Peyer's patch (tissue), 4 donors: ENCODE measurements at regions not wholly inside any gene's neighbourhood (a gene's known extent, or its start where the extent isn't known, plus 50 kb on each side); places are given as distances from the start of the nearest gene placed in this dataset.
"Not testable (repeated sequence)": the region's sequence is repeated elsewhere in the genome, so short reads cannot be mapped to it uniquely, and the experiment has no call there.

ENCODE experiments used
- DNase-seq, 3 donors: peaks; one replicate each; pipeline ENCODE4 v3.0.0-alpha.2; 2017 to 2019
- H3K27ac ChIP-seq, 4 donors: fragments of 200-600 bp; sonication (generic); one replicate each; pipeline ENCODE4 v1.5.1; 2016 to 2019
- H3K27me3 ChIP-seq, 2 donors: fragments of 200-600 bp; sonication (generic); one replicate each; pipeline ENCODE4 v1.5.1; 2019
- H3K36me3 ChIP-seq, 3 donors: fragments of 200-600 bp; sonication (generic); one replicate each; pipeline ENCODE4 v1.5.1; 2016 to 2019
- H3K4me1 ChIP-seq, 4 donors: fragments of 200-600 bp; sonication (generic); one replicate each; pipeline ENCODE4 v1.5.1; 2016 to 2019
- H3K4me3 ChIP-seq, 4 donors: fragments of 200-600 bp; sonication (generic); 1 replicate in 3 of 4; 2 replicates in 1 of 4; pipeline ENCODE4 v1.5.1; 2016 to 2019; ENCODE audit warnings: mild to moderate bottlenecking in 1 of 4
- H3K9me3 ChIP-seq, 4 donors: fragments of 200-600 bp; sonication (generic); one replicate each; pipeline ENCODE4 v1.5.1; 2016 to 2019; ENCODE audit warnings: mild to moderate bottlenecking in 1 of 4
- POLR2A ChIP-seq, 2 donors: fragments of 450-650 bp; IDR thresholded peaks; one replicate each; pipeline ENCODE4 v1.5.1; 2017; ENCODE audit warnings: antibody characterized with exemption in 2 of 2, mild to moderate bottlenecking in 2 of 2, moderate library complexity in 2 of 2
- TF ChIP-seq, protein P1 (sequence below), 6 experiments: fragments of 450-650 bp in 4 of 6; fragments of 200-600 bp in 2 of 6; sonication (generic) in 1 of 6; IDR thresholded peaks; one replicate each; pipeline ENCODE4 v1.5.1; 2017 to 2019; ENCODE audit warnings: antibody characterized with exemption in 6 of 6, mild to moderate bottlenecking in 3 of 6, moderate library complexity in 1 of 6

- not testable (repeated sequence) for H3K27me3 ChIP-seq, H3K36me3 ChIP-seq, H3K27ac ChIP-seq, DNase-seq, H3K4me3 ChIP-seq, H3K9me3 ChIP-seq, H3K4me1 ChIP-seq
Measured at GRCh38 chr15:34528055-34528754, 55.2 kb downstream of the GOLGA8B start.

DNA sequence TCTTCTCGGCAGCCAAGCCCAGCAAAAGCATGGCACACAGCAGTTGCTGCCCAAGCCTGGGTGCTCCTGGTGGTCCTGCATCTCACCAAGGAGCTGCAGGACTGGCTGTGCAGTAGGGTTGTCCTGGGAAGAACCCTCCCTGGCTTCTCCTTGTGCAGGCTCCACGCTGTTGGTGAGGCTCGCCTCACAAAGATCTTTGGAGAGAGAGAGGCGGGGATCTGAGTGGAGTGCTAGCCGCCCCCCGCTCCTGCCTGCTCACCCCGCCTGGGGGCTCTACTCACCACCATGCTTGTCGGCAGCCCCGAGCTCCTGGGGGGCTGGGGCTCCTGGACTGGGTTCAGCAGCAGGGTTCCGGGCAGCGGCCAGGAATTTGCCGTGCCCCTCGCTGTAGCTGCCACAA is 55.8 kb downstream of the GOLGA8B start:
- H3K4me3 ChIP-seq, H3K27ac ChIP-seq, H3K9me3 ChIP-seq, DNase-seq, H3K27me3 ChIP-seq, H3K4me1 ChIP-seq, H3K36me3 ChIP-seq: not testable (repeated sequence)

DNA sequence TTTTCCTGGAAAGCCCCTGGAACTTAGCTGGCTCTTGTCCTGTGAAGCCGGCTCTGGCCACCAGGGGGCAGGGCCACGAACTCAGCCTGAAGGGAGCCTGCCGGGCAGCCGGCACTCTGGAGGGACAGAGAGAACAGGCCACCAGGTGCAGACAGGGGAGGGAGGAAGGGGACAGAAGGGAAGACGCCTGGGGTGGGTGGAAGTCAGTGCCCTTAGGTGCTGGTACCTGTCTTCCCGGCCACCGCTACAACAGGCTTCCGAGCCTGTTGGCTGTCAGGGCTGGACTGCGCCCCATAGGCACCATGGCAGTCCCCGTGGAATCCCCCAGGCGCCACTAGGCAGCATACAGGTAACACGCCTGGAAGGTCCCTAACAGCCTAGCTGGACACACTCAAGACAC is 59.6 kb downstream of the GOLGA8B start:
- H3K4me3 ChIP-seq, H3K9me3 ChIP-seq, H3K27me3 ChIP-seq, DNase-seq, H3K27ac ChIP-seq, H3K4me1 ChIP-seq, H3K36me3 ChIP-seq: not testable (repeated sequence)
- TF ChIP-seq, protein P1, sequence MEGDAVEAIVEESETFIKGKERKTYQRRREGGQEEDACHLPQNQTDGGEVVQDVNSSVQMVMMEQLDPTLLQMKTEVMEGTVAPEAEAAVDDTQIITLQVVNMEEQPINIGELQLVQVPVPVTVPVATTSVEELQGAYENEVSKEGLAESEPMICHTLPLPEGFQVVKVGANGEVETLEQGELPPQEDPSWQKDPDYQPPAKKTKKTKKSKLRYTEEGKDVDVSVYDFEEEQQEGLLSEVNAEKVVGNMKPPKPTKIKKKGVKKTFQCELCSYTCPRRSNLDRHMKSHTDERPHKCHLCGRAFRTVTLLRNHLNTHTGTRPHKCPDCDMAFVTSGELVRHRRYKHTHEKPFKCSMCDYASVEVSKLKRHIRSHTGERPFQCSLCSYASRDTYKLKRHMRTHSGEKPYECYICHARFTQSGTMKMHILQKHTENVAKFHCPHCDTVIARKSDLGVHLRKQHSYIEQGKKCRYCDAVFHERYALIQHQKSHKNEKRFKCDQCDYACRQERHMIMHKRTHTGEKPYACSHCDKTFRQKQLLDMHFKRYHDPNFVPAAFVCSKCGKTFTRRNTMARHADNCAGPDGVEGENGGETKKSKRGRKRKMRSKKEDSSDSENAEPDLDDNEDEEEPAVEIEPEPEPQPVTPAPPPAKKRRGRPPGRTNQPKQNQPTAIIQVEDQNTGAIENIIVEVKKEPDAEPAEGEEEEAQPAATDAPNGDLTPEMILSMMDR (IDR thresholded peaks at IDR 0.05), result peak in 3 of 6 experiments; percentile 26 to 27 (median 26)

DNA sequence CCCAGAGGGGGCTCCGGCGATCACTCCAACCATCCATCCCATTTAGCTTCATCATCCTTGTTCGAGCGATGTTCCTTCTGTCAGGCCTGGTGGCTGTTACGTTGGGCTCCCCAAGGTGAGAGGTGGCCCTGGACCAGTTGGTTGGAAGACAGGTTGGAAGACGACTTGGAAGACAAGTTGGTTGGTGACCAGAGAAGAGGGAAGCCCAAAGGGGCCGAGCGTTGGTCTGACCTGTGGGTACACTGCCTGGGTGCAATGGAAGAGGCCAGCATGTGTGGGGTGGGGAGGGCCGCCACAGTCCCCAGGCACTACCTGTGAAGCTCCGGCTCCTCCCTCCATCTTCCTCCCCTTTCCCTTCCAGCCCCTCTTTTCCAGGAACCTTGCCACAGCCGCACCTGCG is 60.9 kb downstream of the GOLGA8B start:
- DNase-seq, H3K27me3 ChIP-seq, H3K4me3 ChIP-seq, H3K27ac ChIP-seq, H3K36me3 ChIP-seq, H3K9me3 ChIP-seq, H3K4me1 ChIP-seq: not testable (repeated sequence)

GRCh38 chr15:34521802-34522485 is 61.5 kb downstream of the GOLGA8B start:
- H3K9me3 ChIP-seq, DNase-seq, H3K4me3 ChIP-seq, H3K36me3 ChIP-seq, H3K27me3 ChIP-seq, H3K27ac ChIP-seq, H3K4me1 ChIP-seq: not testable (repeated sequence)

DNA sequence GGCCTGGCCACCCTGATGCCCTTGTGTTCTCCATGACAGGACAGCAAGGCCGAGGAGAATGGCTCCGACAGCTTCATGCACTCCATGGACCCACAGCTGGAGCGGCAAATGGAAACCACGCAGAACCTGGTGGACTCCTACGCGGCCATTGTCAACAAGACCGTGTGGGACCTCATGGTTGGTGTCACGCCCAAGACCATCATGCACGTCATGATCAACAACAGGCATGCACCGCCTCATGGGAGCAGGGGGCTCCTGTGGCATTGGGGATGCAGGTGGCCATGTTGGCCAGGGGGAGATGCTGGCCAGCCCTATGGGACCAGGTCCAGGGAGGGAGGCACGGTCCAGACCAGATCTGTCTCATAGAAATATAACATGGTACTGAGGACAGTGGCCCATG is 62.9 kb downstream of the GOLGA8B start:
- Histone ChIP-seq H3K9me3 (no peaks in the 10 kb centered on the region), H3K27ac (no peak overlapping the region), H3K36me3 (no peaks in the 10 kb centered on the region), H3K27me3 (no peaks in the 10 kb centered on the region), H3K4me1 (no peaks in the 10 kb centered on the region), H3K4me3 (no peak overlapping the region)
- no peak for DNase-seq
- TF ChIP-seq POLR2A (IDR thresholded peaks at IDR 0.05), result no peak
- TF ChIP-seq, protein P1 (IDR thresholded peaks at IDR 0.05), result no peak

- not testable (repeated sequence) for H3K27me3 ChIP-seq, H3K4me3 ChIP-seq, DNase-seq, H3K9me3 ChIP-seq, H3K36me3 ChIP-seq, H3K27ac ChIP-seq, H3K4me1 ChIP-seq
Measured at GRCh38 chr15:34520010-34520409, 63.4 kb downstream of the GOLGA8B start.

DNA sequence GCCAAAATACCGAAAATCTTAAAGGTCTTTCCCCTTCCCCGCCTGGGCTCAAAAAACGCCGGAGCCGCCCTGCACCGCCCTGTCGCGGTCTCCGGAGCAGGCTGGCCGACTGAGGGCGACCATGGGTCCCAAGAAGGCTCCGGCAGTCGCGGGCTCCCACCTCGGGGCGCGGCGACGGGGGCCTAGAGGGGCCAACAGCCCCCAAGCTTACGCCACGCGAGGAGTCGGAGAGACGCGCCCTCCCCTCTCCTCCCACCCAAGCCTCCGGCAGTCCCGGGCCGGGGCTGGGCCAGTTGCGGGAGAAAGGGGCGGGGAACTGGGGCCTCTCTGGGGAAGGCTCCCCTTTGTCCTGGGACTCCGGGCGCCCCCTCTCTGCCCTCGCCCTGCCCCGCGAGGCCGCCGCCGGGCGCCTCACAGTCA is 69.2 kb downstream of the GOLGA8B start:
- DNase-seq, result peak in 1 of 3 donors; percentile 55
- no peak for TF ChIP-seq POLR2A (IDR thresholded peaks at IDR 0.05)
- Histone ChIP-seq H3K4me3 (peak overlapping the region; percentile 50 to 62 (median 54)), H3K27ac (peak overlapping the region in 3 of 4 donors; percentile 12 to 69 (median 49)), H3K36me3 (no peaks in the 10 kb centered on the region), H3K27me3 (peaks cover 0 to 5% of the 10 kb centered on the region in 2 donors), H3K4me1 (peaks cover 0 to 10% (median 2%) of the 10 kb centered on the region in 4 donors), H3K9me3 (no peaks in the 10 kb centered on the region)

- TF ChIP-seq, protein P1 (IDR thresholded peaks at IDR 0.05), result no peak
- TF ChIP-seq POLR2A (IDR thresholded peaks at IDR 0.05), result no peak
- H3K27me3 ChIP-seq, result peaks cover 0 to 5% of the 10 kb centered on the region in 2 donors
Measured at GRCh38 chr15:34512628-34513027, 70.8 kb downstream of the GOLGA8B start.

More at GRCh38 chr15:34512628-34513027, 70.8 kb downstream of the GOLGA8B start:
- DNase-seq, result no peak
- no peaks in the 10 kb centered on the region for H3K9me3 ChIP-seq
- no peaks in the 10 kb centered on the region for H3K36me3 ChIP-seq
- H3K4me1 ChIP-seq, result peaks cover 0 to 10% (median 2%) of the 10 kb centered on the region in 4 donors
- no peak overlapping the region for H3K4me3 ChIP-seq
- H3K27ac ChIP-seq, result no peak overlapping the region
